GM18870 (cell line): ENCODE measurements at regions not wholly inside any gene's neighbourhood (a gene's known extent, or its start where the extent isn't known, plus 50 kb on each side); places are given as distances from the start of the nearest gene placed in this dataset.
"Not testable (repeated sequence)": the region's sequence is repeated elsewhere in the genome, so short reads cannot be mapped to it uniquely, and the experiment has no call there.

Source experiments
- ATAC-seq: cut with Tn5 transposase; IDR thresholded peaks from one replicate; pipeline ENCODE4 v1.9.1; 2021; ENCODE audit warnings: moderate library complexity; ENCODE audit not compliant: unreplicated experiment

DNA sequence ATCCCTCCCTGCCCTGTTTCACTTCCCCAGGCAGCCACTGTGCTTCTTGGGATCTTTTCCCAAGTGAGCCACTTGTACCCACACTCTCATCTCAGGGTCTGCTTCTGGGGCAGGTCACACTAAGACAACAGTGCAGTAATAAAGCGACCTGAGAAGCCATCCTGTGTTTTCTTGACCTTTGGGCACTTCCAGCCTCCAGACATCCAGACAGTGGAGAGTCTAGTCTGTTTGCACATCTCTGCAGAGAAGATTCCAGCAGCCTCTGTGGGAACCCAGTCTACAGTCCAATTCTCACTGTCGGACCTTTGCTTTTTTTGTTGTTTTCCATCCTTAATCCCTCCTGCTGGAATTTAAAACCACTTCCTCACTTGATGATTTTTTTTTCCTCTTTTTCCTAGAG is 50.3 kb upstream of the ATP6AP2 start:
- ATAC-seq: no peak

DNA sequence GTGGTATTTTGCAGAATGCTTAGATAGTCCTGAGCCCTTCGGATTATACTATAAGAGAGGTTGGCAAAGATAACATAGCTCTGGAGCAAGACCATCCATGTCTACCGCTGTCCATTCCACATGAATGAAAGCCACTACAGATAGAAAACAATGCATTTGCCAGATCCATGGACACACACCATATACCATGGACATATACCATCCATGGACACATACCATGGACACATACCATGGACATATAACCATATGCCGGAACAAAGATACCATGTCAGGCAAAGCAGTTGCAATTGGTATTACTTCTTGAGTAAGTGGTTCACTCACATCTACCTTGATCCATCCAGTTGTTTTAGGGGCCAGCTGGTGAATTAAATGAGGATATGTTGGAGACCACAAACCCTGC is 53.2 kb upstream of the ATP6AP2 start:
- no peak for ATAC-seq

DNA sequence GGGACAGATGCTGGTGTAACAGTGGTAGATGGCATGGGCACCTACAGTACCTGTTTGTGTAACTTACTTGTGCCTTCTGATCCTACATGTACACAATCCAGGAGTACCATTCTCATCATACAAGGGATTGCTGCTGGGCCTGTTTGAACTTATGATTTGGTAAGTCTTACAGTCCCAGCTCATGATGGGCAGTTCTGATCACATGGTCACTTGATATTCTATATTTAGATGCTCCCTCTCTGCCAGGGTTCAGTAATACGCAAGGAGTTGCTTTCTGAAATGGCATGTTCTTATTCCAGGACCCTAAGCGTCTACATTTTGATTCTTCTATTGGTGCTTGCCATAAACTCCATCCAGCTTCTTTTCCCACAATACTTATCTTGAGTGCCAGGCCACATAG is 54.4 kb upstream of the ATP6AP2 start:
- no peak for ATAC-seq

- ATAC-seq: not testable (repeated sequence)
These were observed 54.9 kb upstream of the ATP6AP2 start for GRCh38 chrX:40525901-40526300.

GRCh38 chrX:40524423-40524822 is 56.3 kb upstream of the ATP6AP2 start:
- no peak for ATAC-seq

- no peak for ATAC-seq
These were observed 56.9 kb upstream of the ATP6AP2 start for GRCh38 chrX:40523852-40524251.

GRCh38 chrX:40521868-40522450 is 58.8 kb upstream of the ATP6AP2 start:
- no peak for ATAC-seq

DNA sequence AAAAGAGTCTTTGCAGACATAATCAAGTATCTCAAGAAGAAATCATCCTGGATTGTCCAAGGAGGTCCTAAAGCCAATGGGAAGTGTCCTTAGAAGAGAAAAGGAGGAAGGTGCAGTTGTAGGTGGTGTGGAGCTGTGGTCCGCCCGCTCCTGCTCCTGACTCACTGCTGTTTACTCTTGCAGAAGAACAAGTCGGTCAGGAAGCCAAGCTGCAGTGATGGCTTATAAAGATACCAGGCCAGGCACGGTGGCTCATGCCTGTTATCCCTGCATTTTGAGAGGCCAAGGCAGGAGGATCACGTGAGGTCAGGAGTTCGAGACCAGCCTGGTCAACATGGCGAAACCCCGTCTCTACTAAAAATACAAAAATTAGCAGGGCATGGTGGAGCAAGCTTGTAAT is 66.4 kb upstream of the ATP6AP2 start:
- no peak for ATAC-seq

GRCh38 chrX:40513835-40514234 is 66.9 kb upstream of the ATP6AP2 start:
- ATAC-seq: no peak

DNA sequence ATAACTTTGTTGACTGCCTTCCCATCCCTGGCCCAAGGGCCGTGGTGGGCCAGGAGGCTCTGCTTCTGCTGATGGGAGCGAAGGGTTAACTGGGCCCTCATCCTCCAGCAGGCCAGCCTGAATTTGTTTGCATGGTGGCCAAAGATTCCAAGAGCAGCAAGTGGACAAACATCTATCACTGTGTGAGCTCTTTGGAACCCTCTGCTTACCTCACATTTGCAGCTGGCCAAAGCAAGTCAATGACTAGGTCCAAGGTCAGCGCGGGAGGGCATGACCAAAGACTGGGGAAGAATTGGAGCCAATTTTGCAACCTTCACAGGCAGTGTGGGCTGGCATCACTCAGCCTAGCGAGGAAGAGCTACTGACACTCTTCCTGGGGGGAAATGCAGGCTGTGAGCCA is 67.8 kb upstream of the ATP6AP2 start:
- ATAC-seq: no peak

GRCh38 chrX:40511258-40511657 is 69.5 kb upstream of the ATP6AP2 start:
- ATAC-seq: no peak

- no peak for ATAC-seq
These were observed 72.2 kb upstream of the ATP6AP2 start for GRCh38 chrX:40508560-40508959.

- no peak for ATAC-seq
These were observed 74.4 kb upstream of the ATP6AP2 start for GRCh38 chrX:40506201-40506985.

DNA sequence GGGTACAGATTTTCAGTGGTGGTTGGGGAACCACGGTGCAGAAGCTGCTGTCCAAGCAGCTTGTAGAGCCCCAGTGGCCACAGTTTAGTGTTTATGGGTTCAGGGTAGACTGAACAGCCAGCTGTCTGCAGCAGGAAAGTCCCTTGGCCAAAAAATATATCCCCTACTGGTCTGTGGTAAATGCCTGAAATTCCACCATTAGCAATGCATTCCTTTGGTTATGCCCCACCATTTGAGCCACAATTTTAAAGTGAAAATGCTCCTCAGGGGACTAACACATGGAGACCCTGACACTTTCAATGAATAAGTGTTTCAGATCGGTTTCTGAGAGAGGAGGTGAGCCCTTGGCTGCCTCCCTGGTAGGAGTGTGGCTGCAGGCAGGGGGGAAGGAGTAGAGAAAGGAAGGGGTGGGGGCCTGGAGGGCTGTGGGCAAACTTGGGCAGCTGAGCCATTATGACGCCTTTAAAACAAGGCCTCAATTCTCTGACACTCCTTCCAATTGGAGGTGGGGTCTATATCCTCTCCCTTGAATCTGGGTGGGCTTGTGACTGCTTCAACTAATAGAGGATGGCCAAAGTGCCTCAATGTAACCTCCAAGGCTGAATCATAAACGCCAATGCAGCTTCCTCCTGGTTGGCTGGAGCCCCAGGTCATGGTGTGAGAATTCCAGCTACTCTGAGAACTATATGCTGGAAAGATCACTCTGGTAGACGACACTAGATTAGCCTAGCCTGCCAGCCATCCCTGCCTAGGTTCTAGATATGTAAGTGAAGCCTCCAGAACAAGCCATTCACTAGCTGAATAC is 75.8 kb upstream of the ATP6AP2 start:
- ATAC-seq: no peak

GRCh38 chrX:40503094-40503493 is 77.7 kb upstream of the ATP6AP2 start:
- ATAC-seq: no peak

GRCh38 chrX:40502688-40503087 is 78.1 kb upstream of the ATP6AP2 start:
- ATAC-seq: no peak

DNA sequence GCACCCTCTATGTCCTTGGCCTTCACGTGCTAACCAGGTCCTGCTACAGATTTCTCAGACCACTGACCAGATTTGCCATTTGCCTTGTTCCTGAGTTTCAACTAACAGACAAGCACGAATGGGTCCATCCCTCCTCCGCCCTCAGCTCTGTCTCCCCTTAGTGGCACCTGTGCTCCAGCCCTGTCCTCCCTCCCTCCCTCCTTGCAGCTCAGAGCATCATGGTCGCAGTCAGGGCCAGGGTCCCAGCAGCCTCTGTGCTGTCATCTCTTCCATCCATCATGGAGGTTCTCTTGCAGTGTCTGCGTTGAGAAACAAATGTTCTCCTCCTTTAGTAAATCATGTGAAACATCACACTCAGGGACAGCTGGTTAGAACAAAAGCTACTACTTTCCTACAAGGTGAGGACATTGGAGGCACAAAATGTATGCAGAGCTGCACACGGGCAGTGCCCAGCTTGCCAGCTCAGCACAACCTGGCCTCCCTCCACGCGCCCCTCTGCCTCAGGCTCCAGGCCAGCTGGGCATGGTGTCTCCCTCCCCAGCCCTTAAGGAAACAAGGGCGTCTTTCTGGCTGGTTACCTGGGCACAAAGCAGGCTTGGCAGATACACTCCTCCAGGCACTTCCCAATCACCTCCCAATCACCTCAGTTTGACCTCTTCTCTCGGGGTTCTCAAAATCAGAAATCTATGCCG is 79.5 kb upstream of the ATP6AP2 start:
- ATAC-seq: no peak

DNA sequence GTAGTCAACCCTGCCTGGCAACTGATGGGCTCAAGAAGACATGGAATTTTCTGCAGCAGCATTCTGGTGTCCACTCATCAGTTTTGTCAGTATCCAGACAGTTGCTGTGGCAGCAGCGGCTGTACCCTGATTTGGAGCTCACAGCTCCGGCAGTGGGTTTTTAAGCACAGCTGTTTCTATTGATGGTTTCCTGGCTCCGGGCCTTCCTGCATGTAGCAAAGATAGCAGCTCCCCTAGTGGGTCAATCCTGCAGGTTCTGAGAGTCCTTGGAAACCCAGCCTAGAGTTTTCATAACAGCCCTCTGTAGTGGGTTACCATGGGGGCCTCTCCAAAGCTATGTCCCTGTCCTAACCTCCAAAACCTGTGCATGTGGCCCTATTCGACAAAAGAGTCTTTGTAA is 84.0 kb upstream of the ATP6AP2 start:
- ATAC-seq: no peak

- no peak for ATAC-seq
These were observed 85.1 kb upstream of the ATP6AP2 start for GRCh38 chrX:40495659-40496058.

DNA sequence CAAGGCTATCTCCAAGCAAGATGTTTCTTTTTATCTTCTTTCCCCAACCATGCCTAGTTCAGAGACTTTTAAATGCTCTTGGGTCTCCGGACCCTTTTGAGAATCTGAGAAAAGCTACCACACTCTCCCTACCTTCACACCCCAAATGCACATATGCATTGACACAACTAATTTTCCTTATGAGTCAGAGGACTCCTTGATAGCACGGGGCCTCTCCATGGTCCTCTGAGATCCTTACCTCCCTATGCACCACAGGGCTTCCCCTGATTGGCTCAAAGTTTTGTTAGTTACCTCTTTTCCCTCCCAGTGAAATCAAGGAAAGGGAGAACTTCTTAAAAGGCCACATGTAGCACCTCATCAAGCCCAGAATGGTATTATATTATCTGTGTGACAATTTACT is 86.8 kb upstream of the ATP6AP2 start:
- no peak for ATAC-seq

- no peak for ATAC-seq
These were observed 92.5 kb upstream of the ATP6AP2 start for GRCh38 chrX:40488296-40488695.
